ENCODE measurements at regions not wholly inside any gene's neighbourhood (a gene's known extent, or its start where the extent isn't known, plus 50 kb on each side); places are given as distances from the start of the nearest gene placed in this dataset.
"Not testable (repeated sequence)": the region's sequence is repeated elsewhere in the genome, so short reads cannot be mapped to it uniquely, and the experiment has no call there.

DNA sequence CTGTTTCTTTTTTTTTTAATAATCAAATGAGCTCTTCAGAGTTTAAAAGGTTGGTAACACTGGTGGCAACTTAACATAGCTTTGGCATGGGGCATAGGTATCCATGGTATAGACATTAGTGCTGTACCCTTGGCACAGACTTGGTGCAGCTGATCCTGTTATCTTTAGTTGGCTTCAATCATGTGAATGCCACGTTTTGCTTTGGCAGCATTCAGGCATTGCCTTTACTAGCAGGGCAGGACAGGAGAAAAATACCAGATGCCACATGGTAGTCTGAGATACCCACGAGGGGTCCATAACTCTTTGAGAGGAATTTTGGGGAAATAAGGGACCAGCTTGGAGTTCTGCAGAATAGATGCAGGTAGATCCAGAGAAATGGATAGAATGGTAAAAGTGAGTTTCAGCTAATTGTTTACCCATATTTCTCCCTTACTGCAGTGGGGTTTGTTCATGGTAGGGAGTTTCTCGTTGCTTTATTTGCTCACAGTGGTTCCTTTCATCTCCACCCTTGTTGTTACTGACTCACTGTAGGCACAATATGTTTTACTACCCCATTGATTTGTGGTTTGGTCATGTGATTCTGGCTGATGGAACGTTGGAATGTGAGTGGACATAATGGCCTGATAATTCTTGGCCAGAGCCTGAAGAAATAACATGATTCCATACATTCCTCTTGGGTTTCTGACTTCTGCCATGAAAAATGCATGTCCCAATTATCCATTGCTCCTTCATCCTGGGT is 342.7 kb downstream of the GLUD2 start:
- TF ChIP-seq, protein P1, sequence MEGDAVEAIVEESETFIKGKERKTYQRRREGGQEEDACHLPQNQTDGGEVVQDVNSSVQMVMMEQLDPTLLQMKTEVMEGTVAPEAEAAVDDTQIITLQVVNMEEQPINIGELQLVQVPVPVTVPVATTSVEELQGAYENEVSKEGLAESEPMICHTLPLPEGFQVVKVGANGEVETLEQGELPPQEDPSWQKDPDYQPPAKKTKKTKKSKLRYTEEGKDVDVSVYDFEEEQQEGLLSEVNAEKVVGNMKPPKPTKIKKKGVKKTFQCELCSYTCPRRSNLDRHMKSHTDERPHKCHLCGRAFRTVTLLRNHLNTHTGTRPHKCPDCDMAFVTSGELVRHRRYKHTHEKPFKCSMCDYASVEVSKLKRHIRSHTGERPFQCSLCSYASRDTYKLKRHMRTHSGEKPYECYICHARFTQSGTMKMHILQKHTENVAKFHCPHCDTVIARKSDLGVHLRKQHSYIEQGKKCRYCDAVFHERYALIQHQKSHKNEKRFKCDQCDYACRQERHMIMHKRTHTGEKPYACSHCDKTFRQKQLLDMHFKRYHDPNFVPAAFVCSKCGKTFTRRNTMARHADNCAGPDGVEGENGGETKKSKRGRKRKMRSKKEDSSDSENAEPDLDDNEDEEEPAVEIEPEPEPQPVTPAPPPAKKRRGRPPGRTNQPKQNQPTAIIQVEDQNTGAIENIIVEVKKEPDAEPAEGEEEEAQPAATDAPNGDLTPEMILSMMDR (IDR thresholded peaks at IDR 0.05), result no peak
- H3K36me3 ChIP-seq (ENCODE audit: insufficient read depth, low read length), result no peaks in the 10 kb centered on the region
- Mint-ChIP-seq H3K9me3 (no peaks in the 10 kb centered on the region), H3K36me3 (ENCODE audit: low read depth) (no peaks in the 10 kb centered on the region), H3K4me1 (ENCODE audit: low read depth) (no peaks in the 10 kb centered on the region), H3K27me3 (no peaks in the 10 kb centered on the region), H3K27ac (no peak overlapping the region), H3K4me3 (no peak overlapping the region)
- POLR2A ChIA-PET, result no interaction called here
- CTCF ChIA-PET, result no interaction called here
- H3K27ac ChIP-seq (ENCODE audit: low read depth in 1 of 2, low read length in 2 of 2), result no peak overlapping the region
- H3K4me1 ChIP-seq (ENCODE audit: insufficient read depth, low read length), result no peaks in the 10 kb centered on the region
- DNase-seq, result no peak
- intact Hi-C loops (cut with DNase I, micrococcal nuclease), result no loop called here
- no peaks in the 10 kb centered on the region for H3K27me3 ChIP-seq (ENCODE audit: control insufficient read depth in 1 of 2, insufficient read depth in 2 of 2, low read length in 2 of 2)
- no peaks in the 10 kb centered on the region for H3K9me3 ChIP-seq (ENCODE audit: control insufficient read depth in 1 of 2, insufficient read depth in 1 of 2, low read length in 2 of 2)
- no peak for ATAC-seq (ENCODE audit: poor library complexity)
- H3K4me3 ChIP-seq (ENCODE audit: low read length), result no peak overlapping the region

DNA sequence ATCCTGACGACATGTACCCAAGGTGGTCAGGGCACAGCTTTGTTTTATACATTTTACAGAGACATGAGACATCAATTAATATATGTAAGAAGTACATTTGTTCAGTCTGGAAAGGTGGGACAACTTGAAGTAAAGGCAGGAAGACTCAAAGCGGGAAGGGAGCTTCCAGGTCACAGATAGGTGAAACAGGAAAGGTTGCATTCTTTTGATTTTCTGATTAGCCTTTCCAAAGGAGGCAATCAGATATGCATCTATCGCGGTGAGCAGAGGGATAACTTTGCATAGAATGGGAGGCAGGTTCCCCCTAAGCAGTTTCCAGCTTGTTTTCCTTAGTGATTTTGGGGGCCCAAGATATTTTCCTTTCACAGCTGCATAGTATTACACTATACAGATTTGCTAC is 358.4 kb downstream of the GLUD2 start:
- CTCF ChIA-PET, result no interaction called here
- DNase-seq, result no peak
- no peak for ATAC-seq (ENCODE audit: poor library complexity)
- H3K27me3 Mint-ChIP-seq, result no peaks in the 10 kb centered on the region
- no peaks in the 10 kb centered on the region for H3K36me3 ChIP-seq (ENCODE audit: insufficient read depth, low read length)
- H3K4me1 ChIP-seq (ENCODE audit: insufficient read depth, low read length), result no peaks in the 10 kb centered on the region
- no peaks in the 10 kb centered on the region for H3K9me3 ChIP-seq (ENCODE audit: control insufficient read depth in 1 of 2, insufficient read depth in 1 of 2, low read length in 2 of 2)
- POLR2A ChIA-PET, result no interaction called here
- no peaks in the 10 kb centered on the region for H3K27me3 ChIP-seq (ENCODE audit: control insufficient read depth in 1 of 2, insufficient read depth in 2 of 2, low read length in 2 of 2)
- no peaks in the 10 kb centered on the region for H3K4me1 Mint-ChIP-seq (ENCODE audit: low read depth)
- H3K27ac Mint-ChIP-seq, result no peak overlapping the region
- no peak overlapping the region for H3K4me3 Mint-ChIP-seq
- H3K36me3 Mint-ChIP-seq (ENCODE audit: low read depth), result no peaks in the 10 kb centered on the region
- H3K9me3 Mint-ChIP-seq, result no peaks in the 10 kb centered on the region
- intact Hi-C loops (cut with DNase I, micrococcal nuclease), result no loop called here
- H3K27ac ChIP-seq (ENCODE audit: low read depth in 1 of 2, low read length in 2 of 2), result no peak overlapping the region
- TF ChIP-seq, protein P1 (IDR thresholded peaks at IDR 0.05), result no peak
- no peak overlapping the region for H3K4me3 ChIP-seq (ENCODE audit: low read length)

DNA sequence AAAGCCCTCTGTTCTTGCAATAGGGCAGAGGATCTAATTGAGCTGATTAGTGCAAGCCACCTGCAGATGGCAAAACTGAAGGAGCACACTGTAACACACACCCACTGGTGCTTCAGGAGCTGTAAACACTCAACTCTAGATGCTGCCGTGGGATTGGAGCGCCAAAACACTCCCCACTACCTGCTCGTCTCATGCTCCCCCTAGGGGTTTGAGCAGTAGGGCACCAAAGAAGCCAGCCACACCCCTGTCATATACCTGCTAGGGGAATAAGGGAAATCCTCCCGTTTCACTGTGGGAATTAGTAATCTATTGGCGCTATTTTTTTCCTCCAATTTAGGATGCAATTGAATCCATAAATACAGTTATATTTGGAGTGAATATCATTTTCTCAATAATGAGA is 360.2 kb downstream of the GLUD2 start:
- TF ChIP-seq, protein P1 (IDR thresholded peaks at IDR 0.05), result no peak
- no peak for DNase-seq
- Mint-ChIP-seq H3K36me3 (ENCODE audit: low read depth) (no peaks in the 10 kb centered on the region), H3K4me3 (no peak overlapping the region), H3K9me3 (no peaks in the 10 kb centered on the region), H3K27ac (no peak overlapping the region), H3K27me3 (no peaks in the 10 kb centered on the region), H3K4me1 (ENCODE audit: low read depth) (no peaks in the 10 kb centered on the region)
- no peaks in the 10 kb centered on the region for H3K27me3 ChIP-seq (ENCODE audit: control insufficient read depth in 1 of 2, insufficient read depth in 2 of 2, low read length in 2 of 2)
- no peak overlapping the region for H3K4me3 ChIP-seq (ENCODE audit: low read length)
- H3K9me3 ChIP-seq (ENCODE audit: control insufficient read depth in 1 of 2, insufficient read depth in 1 of 2, low read length in 2 of 2), result no peaks in the 10 kb centered on the region
- H3K36me3 ChIP-seq (ENCODE audit: insufficient read depth, low read length), result no peaks in the 10 kb centered on the region
- CTCF ChIA-PET, result no interaction called here
- intact Hi-C loops (cut with DNase I, micrococcal nuclease), result no loop called here
- no peak overlapping the region for H3K27ac ChIP-seq (ENCODE audit: low read depth in 1 of 2, low read length in 2 of 2)
- POLR2A ChIA-PET, result no interaction called here
- no peaks in the 10 kb centered on the region for H3K4me1 ChIP-seq (ENCODE audit: insufficient read depth, low read length)
- no peak for ATAC-seq (ENCODE audit: poor library complexity)

DNA sequence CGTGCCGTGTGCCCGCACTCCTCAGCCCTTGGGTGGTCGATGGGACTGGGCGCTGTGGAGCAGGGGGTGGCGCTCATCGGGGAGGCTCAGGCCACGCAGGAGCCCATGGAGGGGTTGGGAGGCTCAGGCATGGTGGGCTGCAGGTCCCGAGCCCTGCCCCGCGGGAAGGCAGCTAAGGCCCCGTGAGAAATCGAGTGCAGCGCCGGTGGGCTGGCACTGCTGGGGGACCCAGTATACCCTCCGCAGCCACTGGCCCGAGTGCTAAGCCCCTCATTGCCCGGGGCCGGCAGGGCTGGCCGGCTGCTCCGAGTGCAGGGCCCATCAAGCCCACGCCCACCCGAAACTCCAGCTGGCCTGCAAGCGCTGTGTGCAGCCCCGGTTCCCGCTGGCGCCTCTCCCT is 384.1 kb downstream of the GLUD2 start:
- CTCF ChIA-PET; H3K4me3 ChIP-seq (ENCODE audit: low read length); POLR2A ChIA-PET; H3K36me3 Mint-ChIP-seq (ENCODE audit: low read depth); H3K4me3 Mint-ChIP-seq; ATAC-seq (ENCODE audit: poor library complexity); DNase-seq; H3K27me3 Mint-ChIP-seq; H3K27ac Mint-ChIP-seq; intact Hi-C loops (cut with DNase I, micrococcal nuclease); H3K4me1 ChIP-seq (ENCODE audit: insufficient read depth, low read length); H3K36me3 ChIP-seq (ENCODE audit: insufficient read depth, low read length); H3K27me3 ChIP-seq (ENCODE audit: control insufficient read depth in 1 of 2, insufficient read depth in 2 of 2, low read length in 2 of 2); H3K27ac ChIP-seq (ENCODE audit: low read depth in 1 of 2, low read length in 2 of 2); H3K9me3 Mint-ChIP-seq; H3K4me1 Mint-ChIP-seq (ENCODE audit: low read depth); H3K9me3 ChIP-seq (ENCODE audit: control insufficient read depth in 1 of 2, insufficient read depth in 1 of 2, low read length in 2 of 2): not testable (repeated sequence)
